H9 (cell line): ENCODE measurements at regions not wholly inside any gene's neighbourhood (a gene's known extent, or its start where the extent isn't known, plus 50 kb on each side); places are given as distances from the start of the nearest gene placed in this dataset.

ENCODE experiments used
- DNase-seq: peaks from one replicate; pipeline ENCODE4 v3.0.0-alpha.2; 2017
- H2AFZ ChIP-seq: one replicate; pipeline ENCODE4 v1.6.1; 2013; ENCODE audit warnings: mild to moderate bottlenecking, low read length, control low read depth, moderate library complexity
- H2AK5ac ChIP-seq: 2 replicates; pipeline ENCODE4 v1.6.1; 2013; ENCODE audit warnings: low read length, control low read depth, mixed read lengths; ENCODE audit not compliant: insufficient read length
- H2BK120ac ChIP-seq: one replicate; pipeline ENCODE4 v1.6.1; 2013; ENCODE audit warnings: low read depth, mild to moderate bottlenecking, low read length, control low read depth, inconsistent platforms; ENCODE audit not compliant: poor library complexity, severe bottlenecking
- H2BK12ac ChIP-seq: 2 replicates; pipeline ENCODE4 v1.6.1; 2013; ENCODE audit warnings: low read length, control low read depth, mixed read lengths, low read depth; ENCODE audit not compliant: insufficient read length
- H2BK15ac ChIP-seq: 2 replicates; pipeline ENCODE4 v1.6.1; 2013; ENCODE audit warnings: low read depth, low read length, control low read depth
- H2BK20ac ChIP-seq: one replicate; pipeline ENCODE4 v1.6.1; 2013; ENCODE audit warnings: low read depth, mild to moderate bottlenecking, low read length, control low read depth, inconsistent platforms; ENCODE audit not compliant: poor library complexity, severe bottlenecking
- H2BK5ac ChIP-seq: 2 replicates; pipeline ENCODE4 v1.6.1; 2013; ENCODE audit warnings: low read length, control low read depth, mixed read lengths; ENCODE audit not compliant: insufficient read length
- H3K14ac ChIP-seq: 2 replicates; pipeline ENCODE4 v1.6.1; 2013; ENCODE audit warnings: low read length, control low read depth; ENCODE audit not compliant: insufficient read depth
- H3K18ac ChIP-seq: 2 replicates; pipeline ENCODE4 v1.6.1; 2013; ENCODE audit warnings: low read depth, mild to moderate bottlenecking, mixed read lengths, low read length, control low read depth; ENCODE audit not compliant: insufficient read length
- H3K23ac ChIP-seq: 2 replicates; pipeline ENCODE4 v1.6.1; 2013; ENCODE audit warnings: low read length, control low read depth, mixed read lengths, low read depth; ENCODE audit not compliant: insufficient read length
- H3K23me2 ChIP-seq: 2 replicates; pipeline ENCODE4 v1.6.1; 2013; ENCODE audit warnings: low read depth, mild to moderate bottlenecking, mixed read lengths, low read length, control low read depth; ENCODE audit not compliant: insufficient read length, poor library complexity, severe bottlenecking
- H3K27ac ChIP-seq: 2 replicates; pipeline ENCODE4 v1.5.1; 2013; ENCODE audit warnings: low read length, control low read depth, mixed read lengths, low read depth; ENCODE audit not compliant: insufficient read length
- H3K27me3 ChIP-seq: 2 replicates; pipeline ENCODE4 v1.6.1; 2013; ENCODE audit warnings: low read length, control low read depth, inconsistent platforms; ENCODE audit not compliant: insufficient read depth
- H3K4ac ChIP-seq: 2 replicates; pipeline ENCODE4 v1.6.1; 2013; ENCODE audit warnings: low read depth, mild to moderate bottlenecking, control low read depth, inconsistent platforms, low read length, moderate library complexity
- H3K4me1 ChIP-seq: 2 replicates; pipeline ENCODE4 v1.6.1; 2013; ENCODE audit warnings: low read length, control low read depth, inconsistent platforms; ENCODE audit not compliant: insufficient read depth
- H3K4me2 ChIP-seq: 2 replicates; pipeline ENCODE4 v1.6.1; 2013; ENCODE audit warnings: low read length, control low read depth, mixed read lengths; ENCODE audit not compliant: insufficient read length, insufficient read depth
- H3K56ac ChIP-seq: 2 replicates; pipeline ENCODE4 v1.6.1; 2013; ENCODE audit warnings: low read depth, mild to moderate bottlenecking, mixed read lengths, low read length, control low read depth; ENCODE audit not compliant: insufficient read length
- H3K79me1 ChIP-seq: 2 replicates; pipeline ENCODE4 v1.6.1; 2013; ENCODE audit warnings: low read depth, mild to moderate bottlenecking, moderate library complexity, low read length, control low read depth, inconsistent platforms; ENCODE audit not compliant: insufficient read depth, poor library complexity, severe bottlenecking
- H3K79me2 ChIP-seq: 2 replicates; pipeline ENCODE4 v1.6.1; 2013; ENCODE audit warnings: low read length, control low read depth, inconsistent platforms; ENCODE audit not compliant: insufficient read depth
- H3K9ac ChIP-seq: 2 replicates; pipeline ENCODE4 v1.6.1; 2013; ENCODE audit warnings: low read length, control low read depth, mixed read lengths; ENCODE audit not compliant: insufficient read length; ENCODE audit errors: extremely low read depth
- H3K9me3 ChIP-seq: one replicate; pipeline ENCODE4 v1.6.1; 2013; ENCODE audit warnings: low read depth, low read length, inconsistent platforms; ENCODE audit not compliant: control insufficient read depth
- H3T11ph ChIP-seq: one replicate; pipeline ENCODE4 v1.6.1; 2013; ENCODE audit warnings: mild to moderate bottlenecking, low read length, control low read depth, inconsistent platforms
- H4K20me1 ChIP-seq: one replicate; pipeline ENCODE4 v1.6.1; 2013; ENCODE audit not compliant: control insufficient read depth, insufficient read length, insufficient read depth
- H4K5ac ChIP-seq: 2 replicates; pipeline ENCODE4 v1.6.1; 2013; ENCODE audit warnings: low read depth, mild to moderate bottlenecking, mixed read lengths, low read length, control low read depth; ENCODE audit not compliant: insufficient read length
- H4K8ac ChIP-seq: replicated peaks from 2 replicates; pipeline ENCODE4 v1.6.1; 2013; ENCODE audit warnings: low read length, control low read depth, mixed read lengths, low read depth; ENCODE audit not compliant: insufficient read length
- H4K91ac ChIP-seq: 2 replicates; pipeline ENCODE4 v1.6.1; 2013; ENCODE audit warnings: low read depth, mild to moderate bottlenecking, moderate library complexity, mixed read lengths, low read length, control low read depth; ENCODE audit not compliant: insufficient read length
- H3K27ac Mint-ChIP-seq, 3 experiments: 2 replicates in 2 of 3; 3 replicates in 1 of 3; pipeline ENCODE4 v1.8.0; 2020 to 2021; ENCODE audit warnings: mixed read lengths in 3 of 3, mild to moderate bottlenecking in 1 of 3, moderate library complexity in 1 of 3
- H3K27me3 Mint-ChIP-seq: 2 replicates; pipeline ENCODE4 v1.8.0; 2021; ENCODE audit warnings: low read depth, mild to moderate bottlenecking, moderate library complexity, mixed read lengths
- H3K36me3 Mint-ChIP-seq, 3 experiments: 2 replicates in 2 of 3; 3 replicates in 1 of 3; pipeline ENCODE4 v1.8.0; 2020 to 2021; ENCODE audit warnings: low read depth in 3 of 3, mixed read lengths in 3 of 3; ENCODE audit not compliant: insufficient read depth in 1 of 3
- H3K4me1 Mint-ChIP-seq, 2 experiments: 2 replicates each; pipeline ENCODE4 v1.8.0; 2020; ENCODE audit warnings: mixed read lengths in 2 of 2
- H3K4me3 Mint-ChIP-seq, 2 experiments: 2 replicates in 1 of 2; 3 replicates in 1 of 2; pipeline ENCODE4 v1.8.0; 2020 to 2021; ENCODE audit warnings: mild to moderate bottlenecking in 2 of 2, mixed read lengths in 2 of 2, moderate library complexity in 1 of 2
- H3K9me3 Mint-ChIP-seq, 2 experiments: 2 replicates in 1 of 2; 3 replicates in 1 of 2; pipeline ENCODE4 v1.8.0; 2020; ENCODE audit warnings: mild to moderate bottlenecking in 2 of 2, mixed read lengths in 2 of 2, moderate library complexity in 1 of 2
- CTCF ChIP-seq: fragments of 200-600 bp; sonication (generic); conservative IDR thresholded peaks from 3 replicates; pipeline ENCODE4 v1.8.0; 2021; ENCODE audit warnings: antibody characterized with exemption, mild to moderate bottlenecking
- WGBS: extraction: QIAGEN DNeasy Blood & Tissue Kit; methylation state at CpG from one replicate; pipeline ENCODE4 v1.1.7; 2013; ENCODE audit warnings: missing lambda C conversion rate, low lambda C conversion rate, mixed read lengths; ENCODE audit not compliant: insufficient read length; ENCODE audit errors: extremely low coverage; 5-methylcytosine and 5-hydroxymethylcytosine counted together

GRCh38 chrX:966396-967070, 245.9 kb downstream of the CRLF2 start:
- H3K27ac ChIP-seq: no peak overlapping the region
- H2BK5ac ChIP-seq: no peak overlapping the region
- no peak overlapping the region for H4K91ac ChIP-seq
- H3K36me3 Mint-ChIP-seq: no peaks in the 10 kb centered on the region
- no peaks in the 10 kb centered on the region for H3K27me3 ChIP-seq
- no peaks in the 10 kb centered on the region for H3K4me1 ChIP-seq
- no peak overlapping the region for H3T11ph ChIP-seq
- H3K23me2 ChIP-seq: no peaks in the 10 kb centered on the region
- no peak overlapping the region for H4K8ac ChIP-seq
- H3K9me3 Mint-ChIP-seq: no peaks in the 10 kb centered on the region
- no peak overlapping the region; the same call in 1 of the 2 replicates for H3K14ac ChIP-seq
- peak overlapping the region in 2 of 3 experiments; percentile 9 to 76; a peak in 1 of 7 replicates for H3K27ac Mint-ChIP-seq
- no peaks in the 10 kb centered on the region for H3K79me1 ChIP-seq
- H2BK15ac ChIP-seq: no peak overlapping the region
- peaks cover 13% of the 10 kb centered on the region for H3K27me3 Mint-ChIP-seq
- no CpG with 5 or more reads among the region's 19 CpGs for WGBS
- TF ChIP-seq CTCF: no peak
- no peak for DNase-seq
- H2BK20ac ChIP-seq: no peak overlapping the region
- H4K20me1 ChIP-seq: no peaks in the 10 kb centered on the region
- no peaks in the 10 kb centered on the region for H3K79me2 ChIP-seq
- H3K4me1 Mint-ChIP-seq: peaks cover 6 to 11% of the 10 kb centered on the region in 2 experiments
- H3K4ac ChIP-seq: no peak overlapping the region
- no peak overlapping the region for H3K23ac ChIP-seq
- no peak overlapping the region for H2BK12ac ChIP-seq
- no peak overlapping the region for H3K4me3 Mint-ChIP-seq
- H4K5ac ChIP-seq: no peak overlapping the region
- H3K18ac ChIP-seq: no peak overlapping the region
- H2AK5ac ChIP-seq: no peak overlapping the region
- H3K4me2 ChIP-seq: no peak overlapping the region
- H3K9me3 ChIP-seq: no peaks in the 10 kb centered on the region
- no peak overlapping the region for H2BK120ac ChIP-seq
- H3K56ac ChIP-seq: no peak overlapping the region
- no peak overlapping the region for H2AFZ ChIP-seq
- H3K9ac ChIP-seq: no peak overlapping the region
